Stimulated activated CD4-positive, alpha-beta T cell treated with anti-CD3 and anti-CD28 coated beads, Interleukin-4, amount 100 ng/mL, for 4 hours (primary cell): ENCODE measurements at regions not wholly inside any gene's neighbourhood (a gene's known extent, or its start where the extent isn't known, plus 50 kb on each side); places are given as distances from the start of the nearest gene placed in this dataset.
"Not testable (repeated sequence)": the region's sequence is repeated elsewhere in the genome, so short reads cannot be mapped to it uniquely, and the experiment has no call there.

Source experiments
- DNase-seq, 2 experiments: peaks; one replicate each; pipeline ENCODE4 v3.0.0-alpha.2; 2020

GRCh38 chr12:104906695-104907094, 51.4 kb downstream of the SLC41A2 start:
- DNase-seq: no peak

DNA sequence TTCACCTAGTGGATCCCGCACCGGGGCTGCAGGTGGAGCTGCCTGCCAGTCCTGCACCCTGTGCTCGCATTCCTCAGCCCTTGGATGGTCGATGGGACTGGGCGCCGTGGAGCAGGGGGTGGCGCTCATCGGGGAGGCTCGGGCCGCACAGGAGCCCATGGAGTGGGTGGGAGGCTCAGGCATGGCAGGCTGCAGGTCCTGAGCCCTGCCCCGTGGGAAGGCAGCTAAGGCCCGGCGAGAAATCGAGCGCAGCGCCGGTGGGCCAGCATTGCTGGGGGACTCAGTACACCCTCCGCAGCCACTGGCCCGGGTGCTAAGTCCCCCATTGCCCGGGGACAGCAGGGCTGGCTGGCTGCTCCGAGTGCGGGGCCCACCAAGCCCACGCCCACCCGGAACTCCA, 52.6 kb downstream of the SLC41A2 start:
- DNase-seq: not testable (repeated sequence)

- DNase-seq: no peak
Measured at GRCh38 chr12:104903648-104904423, 54.3 kb downstream of the SLC41A2 start.

- DNase-seq: no peak
Measured at GRCh38 chr12:104902125-104902524, 56.0 kb downstream of the SLC41A2 start.

DNA sequence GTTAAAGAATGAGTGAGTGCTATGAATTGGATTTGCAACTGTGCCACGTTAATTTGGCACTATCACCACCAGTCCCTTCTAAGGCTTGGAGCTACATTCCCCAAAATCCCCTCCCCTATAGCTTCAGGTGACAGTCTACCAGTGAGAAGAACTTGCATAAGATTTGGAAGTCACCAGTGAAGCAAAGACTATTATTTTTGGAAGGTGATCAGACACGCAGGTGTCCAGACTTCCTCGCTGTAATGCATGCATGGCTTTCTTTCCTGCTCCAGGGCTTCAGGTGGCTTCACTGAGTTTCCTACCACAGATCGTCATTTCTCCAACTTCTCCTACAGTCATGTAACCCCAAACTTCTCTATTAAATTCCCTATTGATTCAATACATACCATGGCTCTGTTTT, 61.4 kb downstream of the SLC41A2 start:
- DNase-seq: no peak

DNA sequence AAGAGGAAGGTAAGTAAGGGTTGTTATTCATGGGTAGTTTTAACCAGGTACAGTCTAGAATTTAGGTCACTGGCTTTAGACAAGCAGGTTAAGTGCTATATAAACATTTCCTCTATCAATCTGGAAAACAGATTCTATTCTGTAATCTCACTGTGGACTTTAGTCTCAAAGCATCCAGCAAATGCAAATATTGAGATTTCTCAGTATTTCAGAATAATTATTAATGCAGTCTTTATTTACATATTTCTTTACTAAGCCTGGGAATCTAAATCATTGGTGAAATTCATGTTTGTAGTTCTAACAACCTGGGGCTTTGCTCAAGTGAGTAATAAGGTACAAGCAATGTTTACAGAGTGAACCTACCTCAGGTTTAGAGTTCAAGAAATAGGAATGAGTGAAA, 61.9 kb downstream of the SLC41A2 start:
- DNase-seq: no peak

DNA sequence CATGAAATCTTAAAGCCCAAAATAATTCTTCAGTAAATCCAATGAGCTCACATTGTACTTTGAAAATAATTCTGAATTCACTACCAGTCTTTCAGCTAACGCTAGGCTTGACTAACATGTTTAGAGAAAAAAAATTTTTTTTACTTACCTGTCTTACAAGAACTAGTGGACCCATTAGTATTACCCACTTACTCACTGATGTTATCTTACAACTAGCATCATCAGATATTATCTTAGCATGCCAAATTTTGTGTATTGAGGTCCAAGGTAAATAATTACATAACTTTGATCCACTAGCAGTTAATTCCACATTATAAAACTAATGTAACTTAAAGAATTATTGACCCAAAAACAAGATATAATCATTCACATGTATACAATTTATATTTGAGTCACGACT, 62.7 kb downstream of the SLC41A2 start:
- DNase-seq: no peak

DNA sequence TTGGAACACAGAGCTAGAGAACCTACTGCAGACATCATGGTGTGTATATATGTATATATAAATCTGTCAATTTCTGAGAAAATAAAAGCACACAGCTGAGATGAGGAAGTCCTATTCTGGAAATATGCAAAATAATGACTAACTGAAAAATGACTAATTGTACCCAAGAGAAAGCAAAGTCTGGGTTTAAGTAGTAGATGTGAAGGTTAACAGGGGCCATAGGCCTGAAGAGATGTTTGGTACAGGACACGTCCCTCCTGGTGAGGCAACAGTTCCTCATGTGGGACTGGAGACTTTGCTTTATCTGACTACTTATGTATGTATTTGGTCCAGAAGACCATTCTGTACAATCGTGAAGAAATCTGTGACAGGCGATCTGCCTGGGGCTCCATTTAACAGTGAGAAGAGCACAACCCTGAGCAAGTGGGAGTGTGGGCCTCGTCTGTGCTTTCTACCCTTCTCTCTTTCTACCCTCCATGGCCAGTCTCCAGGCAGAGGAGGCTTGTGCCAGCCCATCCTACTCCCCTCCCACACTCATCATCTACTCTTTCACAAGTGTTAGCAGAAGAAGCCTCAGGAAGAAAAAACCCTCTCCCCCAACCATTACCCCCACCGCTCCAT, 67.5 kb downstream of the SLC41A2 start:
- DNase-seq: no peak

DNA sequence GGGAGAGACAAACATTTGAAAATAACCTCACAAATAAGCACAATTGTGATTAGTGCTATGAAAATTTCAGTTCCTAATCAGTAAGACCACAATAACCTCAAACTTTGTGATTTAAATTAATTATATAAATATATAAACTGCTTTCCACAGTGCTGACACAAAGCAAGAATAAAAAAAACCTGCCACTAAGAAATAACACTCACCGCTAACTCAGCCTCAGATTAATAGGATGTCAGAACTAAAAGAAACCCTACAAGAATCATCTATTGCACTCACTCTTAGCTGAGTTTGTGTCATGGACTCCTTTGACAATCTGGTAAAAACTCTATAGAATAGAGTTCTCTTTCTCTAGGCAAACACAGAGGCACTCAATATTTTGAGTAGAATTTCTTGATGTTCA, 68.4 kb downstream of the SLC41A2 start:
- DNase-seq: no peak

DNA sequence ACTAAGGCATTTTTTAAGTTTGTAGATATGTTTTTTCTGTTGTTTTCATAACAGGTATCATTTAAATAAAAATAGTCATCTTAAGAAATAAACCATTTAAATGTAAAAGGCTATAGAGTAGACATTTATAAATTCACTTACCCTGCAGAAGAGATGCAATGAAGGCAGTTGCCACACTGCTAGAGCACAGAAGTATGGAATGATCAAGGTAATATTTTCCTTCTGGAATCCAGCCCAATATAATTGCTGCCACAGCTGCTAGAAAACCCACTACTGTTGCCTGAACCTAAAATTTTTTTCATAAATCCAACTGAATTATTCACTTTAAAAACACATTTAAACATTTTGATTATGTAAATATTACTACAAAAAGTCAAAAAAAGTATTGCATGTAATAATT, 69.2 kb downstream of the SLC41A2 start:
- DNase-seq: no peak

GRCh38 chr12:104888481-104888880, 69.6 kb downstream of the SLC41A2 start:
- no peak for DNase-seq

GRCh38 chr12:104887452-104887851, 70.6 kb downstream of the SLC41A2 start:
- DNase-seq: no peak

DNA sequence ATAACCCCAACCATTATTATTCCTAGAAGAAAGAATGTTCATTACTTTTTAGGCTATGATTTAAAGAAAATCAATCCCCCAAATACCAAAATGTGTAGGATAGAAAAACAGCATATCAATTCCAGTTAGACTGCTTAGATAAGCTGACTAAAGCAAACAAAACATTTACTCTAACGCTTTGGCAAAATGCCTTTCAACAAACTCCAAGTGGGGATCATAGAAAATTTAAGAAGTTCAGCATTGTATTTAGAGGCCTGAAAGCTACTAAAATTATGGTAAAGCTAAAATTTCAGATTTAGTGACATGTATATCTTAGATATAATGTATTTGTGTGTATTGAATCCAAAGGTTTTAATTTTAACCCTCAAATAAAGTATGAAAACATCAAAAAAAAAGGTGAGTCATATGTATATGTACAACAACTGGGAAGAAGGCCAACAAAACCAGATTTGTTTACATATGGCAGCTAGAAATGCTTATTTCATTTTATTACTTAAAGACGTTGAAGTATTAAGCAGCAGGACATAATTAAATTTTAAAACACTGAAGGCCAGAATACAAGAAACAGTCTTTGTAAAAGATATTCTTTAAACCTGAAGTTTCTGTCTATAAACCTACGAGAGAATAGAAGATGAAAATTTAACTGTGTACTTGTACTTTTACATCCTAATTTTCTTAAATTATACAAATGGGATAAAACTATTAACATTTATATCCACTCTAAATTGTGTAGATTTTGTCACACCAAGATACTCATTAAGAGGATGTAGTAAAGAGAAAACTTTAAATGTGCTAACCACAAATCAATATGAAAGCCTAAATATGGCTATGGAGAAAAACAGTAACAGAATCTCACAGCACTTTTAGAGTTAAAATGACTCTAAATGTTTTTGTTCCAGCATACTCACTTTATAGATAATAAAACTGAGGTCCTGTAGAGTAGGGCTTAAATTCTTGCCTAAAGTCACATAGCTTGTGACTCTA, 71.4 kb downstream of the SLC41A2 start:
- no peak for DNase-seq

DNA sequence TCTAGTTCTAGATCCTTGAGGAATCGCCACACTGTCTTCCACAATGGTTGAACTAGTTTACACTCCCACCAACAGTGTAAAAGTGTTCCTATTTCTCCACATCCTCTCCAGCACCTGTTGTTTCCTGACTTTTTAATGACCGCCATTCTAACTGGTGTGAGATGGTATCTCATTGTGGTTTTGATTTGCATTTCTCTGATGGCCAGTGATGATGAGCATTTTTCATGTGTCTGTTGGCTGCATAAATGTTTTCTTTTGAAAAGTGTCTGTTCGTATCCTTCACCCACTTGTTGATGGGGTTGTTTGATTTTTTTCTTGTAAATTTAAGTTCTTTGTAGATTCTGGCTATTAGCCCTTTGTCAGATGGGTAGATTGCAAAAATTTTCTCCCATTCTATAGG, 79.2 kb downstream of the SLC41A2 start:
- not testable (repeated sequence) for DNase-seq

DNA sequence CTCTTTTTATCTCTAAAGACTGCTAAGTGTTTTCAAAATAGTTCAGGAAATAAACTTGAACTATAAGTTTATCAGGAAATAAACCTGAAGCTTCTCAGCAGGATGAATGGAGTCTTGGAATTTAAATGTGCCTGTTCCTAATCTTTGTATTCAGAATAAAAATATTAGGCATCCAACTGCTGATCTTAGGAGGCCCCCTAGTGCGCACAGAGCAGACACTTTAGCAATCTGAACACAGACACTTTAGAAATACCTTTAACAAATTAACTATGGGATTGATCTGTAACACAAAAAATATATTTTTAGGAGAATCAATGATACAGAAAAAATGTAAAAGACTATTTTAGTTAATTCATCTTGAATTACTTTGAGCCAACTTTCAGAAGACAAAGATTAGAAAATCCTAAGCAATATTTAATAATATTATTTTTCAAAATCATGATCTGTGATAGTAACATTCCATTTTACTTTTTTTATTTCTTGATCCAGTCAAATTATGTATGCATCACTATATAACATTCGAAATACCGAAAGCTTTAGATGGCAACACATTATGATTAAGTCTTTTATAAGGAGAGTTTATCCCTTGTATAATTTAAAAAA, 80.9 kb downstream of the SLC41A2 start:
- peak in 1 of 2 experiments; percentile 27 for DNase-seq

GRCh38 chr12:104873374-104873773, 84.7 kb downstream of the SLC41A2 start:
- no peak for DNase-seq

- no peak for DNase-seq
Measured at GRCh38 chr12:104870797-104871196, 87.3 kb downstream of the SLC41A2 start.

- no peak for DNase-seq
Measured at GRCh38 chr12:104866291-104866690, 91.8 kb downstream of the SLC41A2 start.

GRCh38 chr12:104865080-104865479, 93.0 kb downstream of the SLC41A2 start:
- DNase-seq: no peak

- no peak for DNase-seq
Measured at GRCh38 chr12:104864668-104865067, 93.4 kb downstream of the SLC41A2 start.

DNA sequence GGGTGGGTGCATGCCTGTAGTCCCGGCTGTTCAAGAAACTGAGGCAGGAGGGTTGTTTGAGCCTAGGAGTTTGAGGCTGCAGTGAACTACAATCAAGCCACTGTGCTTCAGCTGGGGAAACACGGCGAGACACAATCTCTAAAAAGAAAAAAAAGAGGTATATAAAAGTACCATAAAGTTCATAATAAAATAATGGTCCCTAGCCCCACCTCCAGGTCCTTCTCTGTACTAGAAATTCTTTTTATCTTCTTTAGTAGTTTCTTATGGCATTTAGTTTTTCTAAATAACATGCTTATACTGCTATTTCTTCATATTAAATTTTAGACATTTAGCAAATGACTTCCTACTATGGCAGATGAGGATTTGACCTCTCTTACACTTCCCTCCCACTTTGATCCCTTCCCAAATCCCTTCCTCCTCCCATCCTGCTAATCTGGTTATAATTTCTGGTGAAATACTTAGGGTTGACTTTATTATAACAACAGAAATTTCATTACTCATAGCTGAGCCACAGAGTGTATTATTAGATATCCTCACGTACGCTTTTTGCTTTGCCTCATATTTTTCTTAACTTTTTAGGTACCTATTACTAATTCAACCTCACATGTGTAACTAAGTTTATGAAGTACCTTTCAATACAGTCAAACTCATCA, 94.7 kb downstream of the SLC41A2 start:
- DNase-seq: no peak
